ENCODE measurements at regions not wholly inside any gene's neighbourhood (a gene's known extent, or its start where the extent isn't known, plus 50 kb on each side); places are given as distances from the start of the nearest gene placed in this dataset.

GRCh38 chr14:65214741-65215140, 112.4 kb upstream of the MAX start:
- Mint-ChIP-seq H3K4me1 (ENCODE audit: low read depth) (peaks cover 31% of the 10 kb centered on the region), H3K27me3 (peaks cover 11% of the 10 kb centered on the region), H3K4me3 (no peak overlapping the region), H3K27ac (no peak overlapping the region), H3K36me3 (ENCODE audit: low read depth) (no peaks in the 10 kb centered on the region), H3K9me3 (no peaks in the 10 kb centered on the region)
- intact Hi-C loops (cut with micrococcal nuclease), result no loop called here

- intact Hi-C loops (cut with micrococcal nuclease), result no loop called here
- Mint-ChIP-seq H3K9me3 (no peaks in the 10 kb centered on the region), H3K4me1 (ENCODE audit: low read depth) (peaks cover 18% of the 10 kb centered on the region), H3K4me3 (no peak overlapping the region), H3K27ac (no peak overlapping the region), H3K36me3 (ENCODE audit: low read depth) (no peaks in the 10 kb centered on the region), H3K27me3 (peaks cover 16% of the 10 kb centered on the region)
These were observed 117.0 kb upstream of the MAX start for GRCh38 chr14:65219353-65219752.

DNA sequence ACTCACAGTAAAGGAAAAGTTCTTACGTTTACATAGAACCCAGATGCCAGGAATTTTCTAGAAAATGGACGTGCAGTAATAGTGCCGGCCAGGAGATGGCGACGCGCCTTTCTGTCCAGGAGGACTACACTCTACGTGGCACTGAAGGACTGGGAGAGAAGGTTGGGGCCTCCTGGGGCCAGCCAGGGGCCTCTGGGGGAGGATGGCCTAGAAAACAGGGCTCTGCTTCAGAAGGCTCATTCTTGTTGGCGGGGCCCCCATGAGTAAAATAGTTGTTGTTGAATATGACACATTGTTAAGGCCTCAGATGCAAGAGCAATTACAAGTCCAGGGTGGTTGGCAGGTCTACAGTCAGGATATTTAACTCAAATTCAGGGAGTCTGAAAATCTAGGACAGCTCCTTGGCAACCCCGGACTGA, 120.1 kb upstream of the MAX start:
- H3K4me1 Mint-ChIP-seq (ENCODE audit: low read depth), result peaks cover 24% of the 10 kb centered on the region
- H3K27ac Mint-ChIP-seq, result no peak overlapping the region
- no peaks in the 10 kb centered on the region for H3K9me3 Mint-ChIP-seq
- H3K4me3 Mint-ChIP-seq, result no peak overlapping the region
- H3K27me3 Mint-ChIP-seq, result peaks cover 15% of the 10 kb centered on the region
- H3K36me3 Mint-ChIP-seq (ENCODE audit: low read depth), result no peaks in the 10 kb centered on the region
- intact Hi-C loops (cut with micrococcal nuclease), result loop anchor here (2.0 to 10.0 kb wide), 3 partner anchors 58 to 602 kb away; partner anchors contain the start of gene FUT8

- Mint-ChIP-seq H3K36me3 (ENCODE audit: low read depth) (no peaks in the 10 kb centered on the region), H3K4me3 (no peak overlapping the region)
- intact Hi-C loops (cut with micrococcal nuclease), result loop anchor here (2.0 to 10.0 kb wide), 3 partner anchors 59 to 601 kb away; partner anchors contain the start of gene FUT8
These were observed 121.3 kb upstream of the MAX start for GRCh38 chr14:65223636-65224035.

DNA sequence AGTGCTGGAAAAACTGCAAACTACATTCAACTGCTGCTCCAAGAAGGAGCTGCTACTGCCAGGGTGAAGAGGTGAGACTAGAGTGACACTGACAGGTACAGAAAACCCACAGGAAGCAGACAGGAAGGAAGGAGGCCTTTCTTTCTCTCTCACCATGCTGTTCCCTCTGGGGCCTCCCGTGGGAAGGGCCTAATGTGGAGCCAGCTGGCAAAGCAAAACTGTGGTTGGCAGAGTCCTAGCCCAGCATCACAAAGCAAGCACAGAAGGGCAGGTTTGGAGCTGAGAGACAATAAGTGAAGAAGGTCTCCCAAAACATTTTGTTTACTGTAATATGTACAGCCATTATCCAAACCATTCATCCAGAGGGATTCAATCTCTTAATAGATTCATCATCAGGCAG, 122.5 kb upstream of the MAX start:
- peaks cover 36% of the 10 kb centered on the region for H3K4me1 Mint-ChIP-seq (ENCODE audit: low read depth)
- no peak overlapping the region for H3K4me3 Mint-ChIP-seq
- intact Hi-C loops (cut with micrococcal nuclease), result loop anchor here (5.0 to 10.0 kb wide), 2 partner anchors 60 to 188 kb away; partner anchors contain the start of gene FUT8
- H3K27me3 Mint-ChIP-seq, result peaks cover 25% of the 10 kb centered on the region
- H3K9me3 Mint-ChIP-seq, result no peaks in the 10 kb centered on the region
- no peak overlapping the region for H3K27ac Mint-ChIP-seq
- H3K36me3 Mint-ChIP-seq (ENCODE audit: low read depth), result no peaks in the 10 kb centered on the region

More at GRCh38 chr14:65223636-65224035, 121.3 kb upstream of the MAX start:
- Mint-ChIP-seq H3K27me3 (peaks cover 17% of the 10 kb centered on the region), H3K4me1 (ENCODE audit: low read depth) (peaks cover 26% of the 10 kb centered on the region), H3K9me3 (no peaks in the 10 kb centered on the region), H3K27ac (no peak overlapping the region)

DNA sequence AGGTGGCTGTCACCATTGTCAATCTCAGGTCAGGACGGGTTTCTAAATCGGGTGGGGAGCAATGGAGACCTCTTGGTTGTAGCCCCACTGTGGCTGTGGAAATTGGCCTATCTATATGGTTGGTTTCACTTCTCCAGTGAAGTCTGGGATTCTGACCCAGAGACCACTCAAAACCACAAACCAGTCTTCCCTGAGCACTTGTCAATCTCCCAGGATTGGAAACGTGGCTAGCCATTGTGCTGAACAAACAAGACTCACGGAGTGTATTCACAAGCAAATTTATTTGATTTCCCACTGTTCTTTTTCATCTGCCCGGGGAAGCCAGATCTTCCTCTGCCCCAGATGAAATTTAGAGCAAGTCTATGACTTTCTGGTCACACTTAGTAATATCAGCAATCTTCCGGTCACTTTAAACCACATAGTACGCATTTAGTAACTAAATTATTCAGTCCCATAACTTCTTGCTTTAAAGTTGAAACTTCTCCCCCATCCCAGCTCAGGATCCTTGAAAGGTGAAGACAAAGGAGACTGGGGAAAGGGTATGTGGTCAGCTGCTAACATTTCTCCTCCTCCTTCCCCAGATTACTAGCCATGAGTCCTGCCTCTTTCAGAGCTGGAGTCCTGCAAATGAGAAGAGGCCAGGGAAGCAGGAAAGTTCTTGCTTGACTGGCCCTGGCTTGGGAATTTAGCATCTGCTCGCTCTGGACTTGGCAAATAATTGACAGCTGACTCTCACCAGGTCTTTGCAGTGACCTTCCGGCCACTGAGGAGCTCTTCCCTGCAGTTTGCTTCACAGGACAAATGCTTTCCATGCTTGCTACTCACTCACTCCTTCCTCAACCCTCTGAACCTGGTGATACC, 123.2 kb upstream of the MAX start:
- no peak overlapping the region for H3K27ac Mint-ChIP-seq
- peaks cover 23% of the 10 kb centered on the region for H3K27me3 Mint-ChIP-seq
- peaks cover 43% of the 10 kb centered on the region for H3K4me1 Mint-ChIP-seq (ENCODE audit: low read depth)
- no peaks in the 10 kb centered on the region for H3K36me3 Mint-ChIP-seq (ENCODE audit: low read depth)
- no peak overlapping the region for H3K4me3 Mint-ChIP-seq
- no peaks in the 10 kb centered on the region for H3K9me3 Mint-ChIP-seq
- intact Hi-C loops (cut with micrococcal nuclease), result loop anchor here (10.0 kb wide), 1 partner anchor 61 kb away; no protein-coding TSS in a partner anchor

DNA sequence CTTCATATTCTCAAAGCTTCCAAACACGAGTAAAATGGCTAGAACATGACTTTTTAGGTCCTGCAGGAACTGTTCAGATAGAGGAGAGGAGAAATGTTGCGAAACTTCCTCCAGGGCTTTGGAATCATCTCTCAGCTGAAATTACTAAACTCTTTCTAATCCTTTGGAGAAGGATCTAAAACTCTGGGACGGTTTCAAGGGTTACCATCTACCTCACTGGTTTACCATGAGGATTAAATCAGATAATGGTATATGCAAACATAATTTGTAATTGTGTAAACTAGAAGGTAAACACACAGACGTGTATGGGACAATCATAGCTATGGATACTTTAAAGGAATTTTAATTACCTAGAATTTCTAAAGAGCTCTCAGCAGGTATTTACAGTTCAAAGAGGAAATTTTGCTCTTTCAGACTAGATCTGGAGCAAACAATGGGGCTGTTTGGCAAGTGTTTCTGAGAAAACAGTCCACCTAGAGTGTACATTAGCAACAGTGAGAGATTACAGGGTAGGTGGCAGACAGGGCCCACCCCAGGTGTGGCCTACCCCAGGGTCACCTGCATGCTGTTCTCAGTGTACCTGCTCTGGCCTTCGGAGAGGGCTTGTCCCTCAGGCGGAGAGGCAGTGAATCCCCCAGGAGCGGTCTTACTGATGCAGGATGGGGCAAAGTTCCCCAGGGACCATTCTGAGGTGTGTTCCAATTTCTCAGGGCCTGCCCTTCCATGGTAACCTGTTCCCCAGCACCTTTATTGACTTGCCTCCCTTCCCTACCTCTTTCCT, 124.7 kb upstream of the MAX start:
- H3K9me3 Mint-ChIP-seq, result no peaks in the 10 kb centered on the region
- H3K27me3 Mint-ChIP-seq, result peaks cover 20% of the 10 kb centered on the region
- no peaks in the 10 kb centered on the region for H3K36me3 Mint-ChIP-seq (ENCODE audit: low read depth)
- H3K4me1 Mint-ChIP-seq (ENCODE audit: low read depth), result peaks cover 38% of the 10 kb centered on the region
- no peak overlapping the region for H3K4me3 Mint-ChIP-seq
- intact Hi-C loops (cut with micrococcal nuclease), result loop anchor here (10.0 kb wide), 1 partner anchor 62 kb away; no protein-coding TSS in a partner anchor
- no peak overlapping the region for H3K27ac Mint-ChIP-seq

DNA sequence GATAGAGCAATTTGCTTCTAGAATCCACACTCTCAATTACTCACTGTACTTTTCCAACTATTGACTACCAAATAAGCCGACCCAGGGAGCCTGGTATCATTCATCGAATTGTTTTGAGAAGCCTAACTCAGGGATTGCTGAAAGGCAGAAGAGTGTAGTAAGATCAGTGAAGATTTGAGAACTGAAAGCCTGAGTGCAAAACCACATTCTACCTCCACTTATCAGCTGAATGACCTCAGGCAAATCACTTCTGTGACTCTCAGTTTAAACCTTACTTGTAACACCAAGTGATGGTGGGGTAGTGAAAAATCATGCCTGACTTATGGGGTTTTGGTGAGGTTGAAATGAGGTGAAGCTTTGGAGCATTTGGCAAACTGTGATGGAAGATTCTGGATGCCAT, 126.1 kb upstream of the MAX start:
- intact Hi-C loops (cut with micrococcal nuclease), result loop anchor here (10.0 kb wide), 1 partner anchor 64 kb away; no protein-coding TSS in a partner anchor
- peaks cover 23% of the 10 kb centered on the region for H3K27me3 Mint-ChIP-seq
- no peak overlapping the region for H3K27ac Mint-ChIP-seq
- H3K4me3 Mint-ChIP-seq, result no peak overlapping the region
- H3K4me1 Mint-ChIP-seq (ENCODE audit: low read depth), result peaks cover 33% of the 10 kb centered on the region
- no peaks in the 10 kb centered on the region for H3K9me3 Mint-ChIP-seq
- H3K36me3 Mint-ChIP-seq (ENCODE audit: low read depth), result no peaks in the 10 kb centered on the region

DNA sequence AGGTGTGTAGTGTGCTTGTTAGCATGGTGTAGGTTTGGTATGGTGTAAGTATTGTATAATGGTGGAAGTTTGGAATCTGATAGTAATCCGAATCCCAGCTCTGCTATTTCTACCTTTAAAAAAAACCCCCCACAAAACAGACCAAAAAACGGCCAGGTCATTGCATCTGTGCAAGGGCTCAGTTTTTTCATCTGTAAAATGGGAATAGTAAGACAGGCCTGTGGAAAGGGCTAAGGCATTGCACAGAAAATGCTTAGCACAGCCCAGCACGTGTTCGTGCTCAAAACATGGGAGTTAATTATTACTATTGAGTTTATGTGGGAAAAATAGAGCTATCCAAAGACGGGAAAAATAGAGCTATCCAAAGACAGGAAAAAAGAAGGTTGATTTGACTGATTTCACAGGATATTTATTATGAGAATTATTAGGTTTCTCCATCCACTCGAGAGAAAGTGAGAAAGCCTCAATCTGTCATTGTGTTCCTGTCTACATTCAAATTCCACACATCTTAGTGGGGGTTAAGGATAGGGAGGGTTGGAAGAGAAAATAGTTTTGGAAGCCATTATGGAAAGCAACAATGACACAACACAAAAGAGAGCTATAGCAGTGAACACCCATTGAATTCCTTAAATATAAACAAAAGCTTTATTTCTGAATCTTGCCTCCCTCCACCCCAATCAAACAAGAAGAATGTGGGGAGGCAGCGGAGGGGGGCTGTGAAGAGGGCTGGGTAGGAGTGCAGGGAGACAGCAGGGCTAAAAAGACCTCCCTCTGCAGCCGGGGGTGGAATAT, 126.8 kb upstream of the MAX start:
- Mint-ChIP-seq H3K4me3 (peak overlapping the region; percentile 80), H3K27ac (peak overlapping the region; percentile 80), H3K27me3 (peaks cover 28% of the 10 kb centered on the region), H3K9me3 (no peaks in the 10 kb centered on the region), H3K36me3 (ENCODE audit: low read depth) (no peaks in the 10 kb centered on the region), H3K4me1 (ENCODE audit: low read depth) (peaks cover 33% of the 10 kb centered on the region)
- intact Hi-C loops (cut with micrococcal nuclease), result loop anchor here (10.0 kb wide), 1 partner anchor 64 kb away; no protein-coding TSS in a partner anchor

GRCh38 chr14:65229748-65230728, 127.7 kb upstream of the MAX start:
- H3K36me3 Mint-ChIP-seq (ENCODE audit: low read depth), result no peaks in the 10 kb centered on the region
- peak overlapping the region; percentile 80 for H3K27ac Mint-ChIP-seq
- peaks cover 32% of the 10 kb centered on the region for H3K4me1 Mint-ChIP-seq (ENCODE audit: low read depth)
- H3K9me3 Mint-ChIP-seq, result no peaks in the 10 kb centered on the region
- intact Hi-C loops (cut with micrococcal nuclease), result loop anchor here (10.0 kb wide), 1 partner anchor 65 kb away; no protein-coding TSS in a partner anchor
- peaks cover 28% of the 10 kb centered on the region for H3K27me3 Mint-ChIP-seq
- peak overlapping the region; percentile 80 for H3K4me3 Mint-ChIP-seq

- Mint-ChIP-seq H3K27ac (no peak overlapping the region), H3K9me3 (no peaks in the 10 kb centered on the region), H3K27me3 (peaks cover 25% of the 10 kb centered on the region), H3K4me1 (ENCODE audit: low read depth) (peaks cover 26% of the 10 kb centered on the region), H3K36me3 (ENCODE audit: low read depth) (no peaks in the 10 kb centered on the region), H3K4me3 (no peak overlapping the region)
- intact Hi-C loops (cut with micrococcal nuclease), result no loop called here
These were observed 129.1 kb upstream of the MAX start for GRCh38 chr14:65231286-65231980.

DNA sequence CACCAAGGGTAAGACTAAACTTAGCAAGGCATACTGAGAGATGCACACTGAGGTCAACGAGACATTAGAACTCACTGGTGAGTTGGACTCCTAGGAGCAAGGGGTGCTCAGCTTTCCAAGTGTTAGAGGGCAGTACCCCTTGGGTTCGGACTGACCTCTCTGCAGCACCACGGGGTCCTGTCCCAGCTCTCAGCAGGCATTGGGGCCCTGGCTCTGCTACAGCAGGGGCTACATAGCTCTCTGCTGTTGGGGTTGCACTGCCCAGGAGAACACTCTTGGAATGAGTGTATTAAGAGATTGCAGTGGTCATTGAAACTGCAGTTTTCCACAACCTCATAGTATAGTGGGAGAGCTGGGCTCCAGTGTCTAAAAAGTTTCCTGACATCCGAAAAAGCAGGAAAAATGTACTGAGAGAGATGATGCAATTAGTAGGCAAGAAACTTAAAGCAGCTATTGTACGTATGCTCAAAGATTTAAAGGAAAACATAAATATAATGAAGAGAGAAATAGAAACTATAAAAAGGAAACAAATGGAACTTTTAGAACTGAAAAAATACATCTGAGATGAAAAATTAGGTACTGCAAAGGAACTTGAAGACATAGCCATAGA, 132.5 kb upstream of the MAX start:
- Mint-ChIP-seq H3K36me3 (ENCODE audit: low read depth) (no peaks in the 10 kb centered on the region), H3K27me3 (peaks cover 17% of the 10 kb centered on the region), H3K9me3 (no peaks in the 10 kb centered on the region), H3K4me1 (ENCODE audit: low read depth) (peaks cover 26% of the 10 kb centered on the region), H3K4me3 (no peak overlapping the region), H3K27ac (no peak overlapping the region)
- intact Hi-C loops (cut with micrococcal nuclease), result no loop called here

Data from dendritic cell treated with granulocyte-macrophage colony-stimulating factor and Interleukin-4, amounts not matched to agents 40 ng/mL and 50 ng/mL, for 4 days (primary cell).